ENCODE measurements at regions not wholly inside any gene's neighbourhood (a gene's known extent, or its start where the extent isn't known, plus 50 kb on each side); places are given as distances from the start of the nearest gene placed in this dataset.

DNA sequence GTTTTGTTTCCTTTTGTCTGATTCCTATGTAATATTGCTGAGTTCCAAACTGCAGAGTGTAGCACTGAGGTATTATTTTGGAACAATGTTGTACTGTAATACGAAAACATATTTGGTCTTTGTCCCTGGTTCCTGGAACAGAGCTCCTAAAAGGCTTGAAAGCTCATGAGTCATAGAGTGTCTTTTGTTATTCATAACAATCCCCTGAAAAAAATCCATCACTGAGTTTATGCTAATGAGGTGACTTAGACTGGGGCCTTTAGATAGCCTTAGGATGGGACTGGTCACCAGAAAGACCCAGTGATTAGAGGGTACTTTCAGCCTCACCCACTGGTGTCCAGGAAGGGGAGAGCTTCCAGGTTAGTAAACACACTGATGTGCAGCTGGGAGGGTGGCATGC is 132.7 kb upstream of the POU5F2 start:
- H3K36me3 ChIP-seq, result no peaks in the 10 kb centered on the region
- H3K4me3 ChIP-seq, result no peak overlapping the region
- no peaks in the 10 kb centered on the region for H3K4me1 ChIP-seq
- no peak overlapping the region for H3K27ac ChIP-seq
- no peak for DNase-seq (ENCODE audit: extremely low spot score in 2 of 2)
- TF ChIP-seq POLR2AphosphoS5 (IDR thresholded peaks at IDR 0.05; ENCODE audit: insufficient read depth in 1 of 2, low read depth in 1 of 2) (no peak), POLR2A (IDR thresholded peaks at IDR 0.05) (no peak)
- TF ChIP-seq, protein P1, sequence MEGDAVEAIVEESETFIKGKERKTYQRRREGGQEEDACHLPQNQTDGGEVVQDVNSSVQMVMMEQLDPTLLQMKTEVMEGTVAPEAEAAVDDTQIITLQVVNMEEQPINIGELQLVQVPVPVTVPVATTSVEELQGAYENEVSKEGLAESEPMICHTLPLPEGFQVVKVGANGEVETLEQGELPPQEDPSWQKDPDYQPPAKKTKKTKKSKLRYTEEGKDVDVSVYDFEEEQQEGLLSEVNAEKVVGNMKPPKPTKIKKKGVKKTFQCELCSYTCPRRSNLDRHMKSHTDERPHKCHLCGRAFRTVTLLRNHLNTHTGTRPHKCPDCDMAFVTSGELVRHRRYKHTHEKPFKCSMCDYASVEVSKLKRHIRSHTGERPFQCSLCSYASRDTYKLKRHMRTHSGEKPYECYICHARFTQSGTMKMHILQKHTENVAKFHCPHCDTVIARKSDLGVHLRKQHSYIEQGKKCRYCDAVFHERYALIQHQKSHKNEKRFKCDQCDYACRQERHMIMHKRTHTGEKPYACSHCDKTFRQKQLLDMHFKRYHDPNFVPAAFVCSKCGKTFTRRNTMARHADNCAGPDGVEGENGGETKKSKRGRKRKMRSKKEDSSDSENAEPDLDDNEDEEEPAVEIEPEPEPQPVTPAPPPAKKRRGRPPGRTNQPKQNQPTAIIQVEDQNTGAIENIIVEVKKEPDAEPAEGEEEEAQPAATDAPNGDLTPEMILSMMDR (IDR thresholded peaks at IDR 0.05), result no peak
- H3K9me3 ChIP-seq, result no peaks in the 10 kb centered on the region
- H3K27me3 ChIP-seq, result no peaks in the 10 kb centered on the region
- intact Hi-C loops (cut with DNase I), result no loop called here

DNA sequence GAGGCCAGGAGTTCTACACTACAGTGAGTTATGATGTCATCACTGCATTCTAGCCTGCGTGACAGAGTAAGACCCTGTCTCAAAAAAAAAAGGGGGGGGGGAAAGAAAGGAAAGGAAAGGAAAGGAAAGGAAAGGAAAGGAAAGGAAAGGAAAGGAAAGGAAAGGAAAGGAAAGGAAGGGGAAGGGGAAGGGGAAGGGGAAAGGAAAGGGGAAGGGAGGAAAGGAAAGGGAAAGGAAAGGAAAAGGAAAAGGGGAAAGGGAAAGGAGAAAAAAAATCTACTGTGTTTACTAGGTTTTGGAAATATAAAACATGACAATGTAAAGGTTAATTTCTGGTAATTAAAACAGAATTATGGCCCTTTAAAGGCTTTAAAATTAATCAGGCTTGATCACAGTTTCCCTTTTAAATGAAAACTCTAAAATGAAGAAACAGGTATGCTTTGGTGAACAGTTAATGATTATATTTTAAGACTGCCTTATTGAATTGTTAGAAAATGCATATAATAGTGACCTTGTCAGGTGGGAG is 131.9 kb upstream of the POU5F2 start:
- Histone ChIP-seq H3K27ac (no peak overlapping the region), H3K4me3 (no peak overlapping the region), H3K4me1 (no peaks in the 10 kb centered on the region), H3K9me3 (no peaks in the 10 kb centered on the region), H3K27me3 (no peaks in the 10 kb centered on the region), H3K36me3 (no peaks in the 10 kb centered on the region)
- DNase-seq (ENCODE audit: extremely low spot score in 2 of 2), result no peak
- intact Hi-C loops (cut with DNase I), result no loop called here
- TF ChIP-seq POLR2A (IDR thresholded peaks at IDR 0.05) (no peak), POLR2AphosphoS5 (IDR thresholded peaks at IDR 0.05; ENCODE audit: insufficient read depth in 1 of 2, low read depth in 1 of 2) (no peak)
- TF ChIP-seq, protein P1 (IDR thresholded peaks at IDR 0.05), result no peak

DNA sequence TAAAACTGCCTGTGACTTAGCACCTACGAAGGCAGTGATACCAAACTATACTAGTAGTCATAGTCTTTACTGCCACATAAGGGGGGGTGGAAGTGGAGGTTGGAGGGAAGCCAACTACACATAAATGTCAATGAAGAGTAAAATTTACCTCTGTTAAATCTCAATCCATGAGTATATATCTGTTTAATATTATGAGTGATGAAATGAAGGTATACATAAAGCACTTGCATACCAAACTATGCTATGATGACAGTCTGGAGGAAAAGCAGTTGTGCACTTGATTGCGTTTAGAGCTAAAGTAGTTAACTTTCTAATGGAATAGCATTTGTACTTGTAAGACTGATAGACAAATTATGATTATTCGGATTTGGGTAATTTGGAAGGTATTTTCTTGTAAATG is 129.2 kb upstream of the POU5F2 start:
- H3K9me3 ChIP-seq, result no peaks in the 10 kb centered on the region
- no peaks in the 10 kb centered on the region for H3K27me3 ChIP-seq
- TF ChIP-seq POLR2A (IDR thresholded peaks at IDR 0.05), result no peak
- TF ChIP-seq POLR2AphosphoS5 (IDR thresholded peaks at IDR 0.05; ENCODE audit: insufficient read depth in 1 of 2, low read depth in 1 of 2), result no peak
- TF ChIP-seq, protein P1 (IDR thresholded peaks at IDR 0.05), result no peak
- H3K36me3 ChIP-seq, result no peaks in the 10 kb centered on the region
- intact Hi-C loops (cut with DNase I), result no loop called here
- no peak overlapping the region for H3K27ac ChIP-seq
- no peaks in the 10 kb centered on the region for H3K4me1 ChIP-seq
- DNase-seq (ENCODE audit: extremely low spot score in 2 of 2), result no peak
- no peak overlapping the region for H3K4me3 ChIP-seq

DNA sequence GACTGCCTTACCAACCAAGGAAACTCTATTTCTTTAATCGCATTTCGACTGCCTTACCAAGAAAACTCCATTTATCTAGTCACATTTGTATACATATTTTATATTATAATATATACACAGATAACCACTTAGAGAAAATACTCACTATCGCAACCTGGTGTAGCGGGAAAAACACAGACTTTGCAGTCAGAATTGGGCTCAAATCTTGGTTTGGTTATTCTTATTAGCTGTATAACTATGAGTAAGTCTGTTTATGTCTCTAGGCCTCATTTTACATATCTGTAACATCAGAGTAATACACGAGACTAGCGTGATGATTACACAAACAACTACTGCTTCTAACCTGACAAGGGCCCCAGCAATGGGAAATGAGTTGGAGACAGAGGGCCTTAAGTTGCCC is 127.5 kb upstream of the POU5F2 start:
- Histone ChIP-seq H3K4me1 (no peaks in the 10 kb centered on the region), H3K27me3 (no peaks in the 10 kb centered on the region), H3K36me3 (no peaks in the 10 kb centered on the region), H3K27ac (no peak overlapping the region), H3K4me3 (no peak overlapping the region), H3K9me3 (no peaks in the 10 kb centered on the region)
- intact Hi-C loops (cut with DNase I), result no loop called here
- DNase-seq (ENCODE audit: extremely low spot score in 2 of 2), result no peak
- TF ChIP-seq, protein P1 (IDR thresholded peaks at IDR 0.05), result no peak
- TF ChIP-seq POLR2AphosphoS5 (IDR thresholded peaks at IDR 0.05; ENCODE audit: insufficient read depth in 1 of 2, low read depth in 1 of 2) (no peak), POLR2A (IDR thresholded peaks at IDR 0.05) (no peak)

DNA sequence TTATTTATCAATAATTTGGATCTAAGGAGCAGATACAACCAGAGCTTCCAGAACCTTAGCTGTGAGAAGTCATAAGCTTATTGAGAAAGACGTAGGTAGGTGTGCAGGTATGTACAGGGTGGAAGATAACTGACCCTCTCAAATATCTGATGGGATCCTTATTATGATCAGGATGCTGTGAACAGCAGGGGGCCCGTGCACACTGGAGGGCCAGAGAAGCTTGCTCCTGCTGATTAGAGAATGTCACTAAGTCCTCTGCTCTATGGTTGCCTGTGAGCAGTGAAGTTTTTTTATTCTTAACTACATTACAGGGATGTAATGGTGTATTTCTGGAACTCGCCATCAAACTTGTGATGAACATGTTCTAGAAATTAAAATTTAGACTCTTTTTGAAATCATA is 108.9 kb upstream of the POU5F2 start:
- no peak overlapping the region for H3K4me3 ChIP-seq
- intact Hi-C loops (cut with DNase I), result no loop called here
- no peak overlapping the region for H3K27ac ChIP-seq
- no peaks in the 10 kb centered on the region for H3K27me3 ChIP-seq
- no peaks in the 10 kb centered on the region for H3K9me3 ChIP-seq
- no peak for DNase-seq (ENCODE audit: extremely low spot score in 2 of 2)
- peaks cover 0 to 6% of the 10 kb centered on the region in 2 donors for H3K36me3 ChIP-seq
- H3K4me1 ChIP-seq, result no peaks in the 10 kb centered on the region
- TF ChIP-seq POLR2A (IDR thresholded peaks at IDR 0.05), result no peak
- no peak for TF ChIP-seq POLR2AphosphoS5 (IDR thresholded peaks at IDR 0.05; ENCODE audit: insufficient read depth in 1 of 2, low read depth in 1 of 2)
- TF ChIP-seq, protein P1 (IDR thresholded peaks at IDR 0.05), result no peak
